Adrenal gland (tissue), 5 donors: ENCODE measurements at regions not wholly inside any gene's neighbourhood (a gene's known extent, or its start where the extent isn't known, plus 50 kb on each side); places are given as distances from the start of the nearest gene placed in this dataset.
"Not testable (repeated sequence)": the region's sequence is repeated elsewhere in the genome, so short reads cannot be mapped to it uniquely, and the experiment has no call there.

Experiments
- POLR2A ChIP-seq, 2 donors: fragments of 450-650 bp; IDR thresholded peaks; one replicate each; pipeline ENCODE4 v1.6.1; 2017; ENCODE audit warnings: antibody characterized with exemption in 2 of 2, mild to moderate bottlenecking in 2 of 2, moderate library complexity in 1 of 2
- TF ChIP-seq, protein P1 (sequence below), 6 experiments: fragments of 450-650 bp in 4 of 6; fragments of 200-600 bp in 2 of 6; sonication (generic) in 1 of 6; IDR thresholded peaks; 1 replicate in 5 of 6; 2 replicates in 1 of 6; pipeline versions ENCODE4 v1.5.1 to v1.8.0; 2016 to 2021; ENCODE audit warnings: antibody characterized with exemption in 6 of 6, mild to moderate bottlenecking in 2 of 6, moderate library complexity in 1 of 6
- donor health status: DM: no; HTN: no; CAD: no.

DNA sequence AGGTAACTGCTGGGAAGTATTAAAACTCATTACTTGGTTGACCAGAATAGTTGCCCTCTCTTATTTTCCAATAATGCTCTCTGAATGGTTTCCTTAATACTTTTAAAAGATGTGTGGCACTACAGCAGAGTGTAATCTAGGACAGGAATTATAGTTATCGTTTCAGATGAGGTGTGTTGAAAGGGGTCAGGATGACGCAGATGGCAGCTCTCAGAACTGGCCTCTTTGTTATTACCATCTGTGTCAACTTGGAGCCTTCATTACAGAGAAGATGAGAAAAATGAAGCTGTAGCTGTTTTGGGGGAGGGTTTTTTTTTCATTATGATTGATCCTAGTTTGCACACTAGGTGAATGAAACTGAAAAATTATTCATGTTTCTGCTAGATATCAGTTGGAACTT is 238.9 kb downstream of the ANKRD30BL start:
- TF ChIP-seq, protein P1, sequence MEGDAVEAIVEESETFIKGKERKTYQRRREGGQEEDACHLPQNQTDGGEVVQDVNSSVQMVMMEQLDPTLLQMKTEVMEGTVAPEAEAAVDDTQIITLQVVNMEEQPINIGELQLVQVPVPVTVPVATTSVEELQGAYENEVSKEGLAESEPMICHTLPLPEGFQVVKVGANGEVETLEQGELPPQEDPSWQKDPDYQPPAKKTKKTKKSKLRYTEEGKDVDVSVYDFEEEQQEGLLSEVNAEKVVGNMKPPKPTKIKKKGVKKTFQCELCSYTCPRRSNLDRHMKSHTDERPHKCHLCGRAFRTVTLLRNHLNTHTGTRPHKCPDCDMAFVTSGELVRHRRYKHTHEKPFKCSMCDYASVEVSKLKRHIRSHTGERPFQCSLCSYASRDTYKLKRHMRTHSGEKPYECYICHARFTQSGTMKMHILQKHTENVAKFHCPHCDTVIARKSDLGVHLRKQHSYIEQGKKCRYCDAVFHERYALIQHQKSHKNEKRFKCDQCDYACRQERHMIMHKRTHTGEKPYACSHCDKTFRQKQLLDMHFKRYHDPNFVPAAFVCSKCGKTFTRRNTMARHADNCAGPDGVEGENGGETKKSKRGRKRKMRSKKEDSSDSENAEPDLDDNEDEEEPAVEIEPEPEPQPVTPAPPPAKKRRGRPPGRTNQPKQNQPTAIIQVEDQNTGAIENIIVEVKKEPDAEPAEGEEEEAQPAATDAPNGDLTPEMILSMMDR (IDR thresholded peaks at IDR 0.05) = not testable (repeated sequence)
- TF ChIP-seq POLR2A (IDR thresholded peaks at IDR 0.05) = not testable (repeated sequence)
